H1 (cell line): ENCODE measurements at regions not wholly inside any gene's neighbourhood (a gene's known extent, or its start where the extent isn't known, plus 50 kb on each side); places are given as distances from the start of the nearest gene placed in this dataset.

Experiments
- CTCF ChIA-PET: fragments of 300-600 bp; sonication (Branson Sonifier 250); formaldehyde crosslinking; loops from one replicate; lab custom pipeline; 2021; ENCODE audit not compliant: partially characterized antibody; lab: Charles Lee
- POLR2A ChIA-PET: fragments of 300-600 bp; sonication (Branson Sonifier 250); formaldehyde crosslinking; loops from one replicate; lab custom pipeline; 2021; ENCODE audit warnings: inconsistent platforms; ENCODE audit not compliant: partially characterized antibody; lab: Charles Lee
- DNase-seq, 2 experiments: peaks; one replicate each; pipeline versions ENCODE4 v3.0.0 to v3.0.0-alpha.2; 2010 to 2022; ENCODE audit warnings: low spot score in 2 of 2, low read depth in 1 of 2, mixed read lengths in 1 of 2
- FAIRE-seq: peaks from 2 replicates; lab custom pipeline; 2011; peaks lifted over from hg19 to GRCh38; lab: Jason Lieb, UNC
- H2AFZ ChIP-seq: 2 replicates; pipeline ENCODE4 v1.8.1; 2012; ENCODE audit warnings: low read length, inconsistent platforms
- H2AK5ac ChIP-seq: 2 replicates; pipeline ENCODE4 v1.6.1; 2013; ENCODE audit warnings: low read depth, low read length
- H2BK120ac ChIP-seq: replicated peaks from 2 replicates; pipeline ENCODE3; 2013; ENCODE audit warnings: low read depth, low read length, inconsistent platforms
- H2BK12ac ChIP-seq: 2 replicates; pipeline ENCODE4 v1.6.1; 2013; ENCODE audit warnings: low read depth, low read length
- H2BK15ac ChIP-seq: 2 replicates; pipeline ENCODE4 v1.6.1; 2013; ENCODE audit warnings: low read length
- H2BK20ac ChIP-seq: 2 replicates; pipeline ENCODE4 v1.6.1; 2013; ENCODE audit warnings: low read length
- H2BK5ac ChIP-seq: 2 replicates; pipeline ENCODE4 v1.6.1; 2013; ENCODE audit warnings: low read depth, low read length
- H3K14ac ChIP-seq: 2 replicates; pipeline ENCODE4 v1.6.1; 2013; ENCODE audit warnings: inconsistent platforms; ENCODE audit not compliant: insufficient read length
- H3K18ac ChIP-seq: 2 replicates; pipeline ENCODE4 v1.6.1; 2013; ENCODE audit warnings: low read length; ENCODE audit errors: extremely low read depth
- H3K23ac ChIP-seq: 2 replicates; pipeline ENCODE4 v1.6.1; 2013; ENCODE audit warnings: inconsistent platforms; ENCODE audit not compliant: insufficient read length
- H3K23me2 ChIP-seq: 2 replicates; pipeline ENCODE4 v1.6.1; 2013; ENCODE audit warnings: low read depth, low read length
- H3K27ac ChIP-seq: 2 replicates; pipeline ENCODE4 v1.6.1; 2011; ENCODE audit warnings: low read depth, low read length, inconsistent platforms
- H3K27me3 ChIP-seq, 4 experiments: replicated peaks in 1 of 4; 1 replicate in 1 of 4; 2 replicates in 3 of 4; pipeline versions ENCODE4 v1.6.1 to v1.8.1; 2011 to 2013; ENCODE audit warnings: low read length in 3 of 4, mild to moderate bottlenecking in 3 of 4, inconsistent platforms in 2 of 4, mixed read lengths in 2 of 4, moderate library complexity in 1 of 4; ENCODE audit not compliant: control insufficient read depth in 3 of 4, insufficient read depth in 3 of 4; ENCODE audit errors: extremely low read depth in 1 of 4
- H3K36me3 ChIP-seq, 4 experiments: 2 replicates each; pipeline versions ENCODE4 v1.6.1 to v1.8.1; 2011 to 2013; ENCODE audit warnings: mild to moderate bottlenecking in 4 of 4, low read length in 3 of 4, moderate library complexity in 2 of 4, control low read depth in 1 of 4, inconsistent platforms in 1 of 4; ENCODE audit not compliant: insufficient read depth in 4 of 4, control insufficient read depth in 2 of 4
- H3K4ac ChIP-seq: replicated peaks from 2 replicates; pipeline ENCODE3; 2013; ENCODE audit warnings: low read length, low read depth, mixed read lengths, inconsistent platforms; ENCODE audit not compliant: insufficient read length
- H3K4me1 ChIP-seq, 4 experiments: replicated peaks in 1 of 4; 1 replicate in 1 of 4; 2 replicates in 3 of 4; pipeline versions ENCODE4 v1.6.1 to v1.8.1; 2011 to 2013; ENCODE audit warnings: low read length in 3 of 4, inconsistent platforms in 2 of 4, mixed read lengths in 1 of 4; ENCODE audit not compliant: insufficient read depth in 4 of 4, control insufficient read depth in 3 of 4
- H3K4me2 ChIP-seq, 2 experiments: 2 replicates each; pipeline versions ENCODE4 v1.6.1 to v1.8.1; 2011 to 2013; ENCODE audit warnings: low read depth in 2 of 2, low read length in 2 of 2, control low read depth in 1 of 2, inconsistent platforms in 1 of 2, mild to moderate bottlenecking in 1 of 2; ENCODE audit not compliant: insufficient read depth in 1 of 2
- H3K4me3 ChIP-seq, 4 experiments: fragments of 200-600, 300-600 bp in 1 of 4; sonication (generic), shearing (Covaris generic), sonication (Bioruptor Twin) in 1 of 4; 2 replicates each; pipeline versions ENCODE4 v1.5.1 to v1.8.1; 2011 to 2016; ENCODE audit warnings: low read length in 4 of 4, low read depth in 3 of 4, control low read depth in 2 of 4, inconsistent platforms in 2 of 4, mild to moderate bottlenecking in 2 of 4, mixed read lengths in 1 of 4, moderate library complexity in 1 of 4; ENCODE audit not compliant: insufficient read depth in 2 of 4; ENCODE audit errors: extremely low read depth in 1 of 4
- H3K56ac ChIP-seq: replicated peaks from 2 replicates; pipeline ENCODE3; 2013; ENCODE audit warnings: low read depth, mild to moderate bottlenecking, mixed read lengths, low read length, inconsistent platforms; ENCODE audit not compliant: insufficient read length
- H3K79me1 ChIP-seq: 2 replicates; pipeline ENCODE4 v1.6.1; 2013; ENCODE audit warnings: low read depth, low read length, control low read depth
- H3K79me2 ChIP-seq, 2 experiments: 2 replicates each; pipeline versions ENCODE4 v1.6.1 to v1.8.1; 2012 to 2013; ENCODE audit warnings: low read length in 2 of 2, mild to moderate bottlenecking in 2 of 2, inconsistent platforms in 1 of 2; ENCODE audit not compliant: insufficient read depth in 2 of 2, control insufficient read depth in 1 of 2
- H3K9ac ChIP-seq, 4 experiments: replicated peaks in 1 of 4; 1 replicate in 1 of 4; 2 replicates in 3 of 4; pipeline versions ENCODE4 v1.6.1 to v1.8.1; 2011 to 2013; ENCODE audit warnings: low read depth in 3 of 4, low read length in 3 of 4, control low read depth in 2 of 4, mild to moderate bottlenecking in 2 of 4, moderate library complexity in 2 of 4, inconsistent platforms in 1 of 4; ENCODE audit errors: extremely low read depth in 1 of 4
- H3K9me3 ChIP-seq, 2 experiments: 2 replicates each; pipeline versions ENCODE4 v1.6.1 to v1.8.1; 2012 to 2013; ENCODE audit warnings: mild to moderate bottlenecking in 2 of 2, moderate library complexity in 2 of 2, control low read depth in 1 of 2, inconsistent platforms in 1 of 2, low read depth in 1 of 2, low read length in 1 of 2, mixed read lengths in 1 of 2; ENCODE audit not compliant: insufficient read depth in 2 of 2
- H4K20me1 ChIP-seq, 2 experiments: replicated peaks in 1 of 2; 2 replicates each; pipeline versions ENCODE3 to v1.8.1; 2011 to 2013; ENCODE audit warnings: inconsistent platforms in 2 of 2, low read length in 2 of 2, mild to moderate bottlenecking in 1 of 2; ENCODE audit not compliant: insufficient read depth in 2 of 2, control insufficient read depth in 1 of 2
- H4K5ac ChIP-seq: 2 replicates; pipeline ENCODE4 v1.6.1; 2013; ENCODE audit warnings: low read length, low read depth, mixed read lengths, inconsistent platforms; ENCODE audit not compliant: insufficient read length
- H4K8ac ChIP-seq: 2 replicates; pipeline ENCODE4 v1.8.0; 2013; ENCODE audit warnings: mild to moderate bottlenecking, moderate library complexity, low read length, inconsistent platforms; ENCODE audit not compliant: insufficient read depth; ENCODE audit errors: extremely low read depth
- H4K91ac ChIP-seq: replicated peaks from 2 replicates; pipeline ENCODE3; 2013; ENCODE audit warnings: low read length, mixed read lengths, inconsistent platforms; ENCODE audit not compliant: insufficient read length
- BACH1 ChIP-seq: IDR thresholded peaks from 2 replicates; pipeline ENCODE4 v1.6.1; 2012; ENCODE audit warnings: low read length, improper control_type of control experiment
- CBX8 ChIP-seq: fragments of 300-800, 300-1000 bp; sonication (generic); IDR thresholded peaks from 2 replicates; pipeline ENCODE4 v1.7.1; 2016; ENCODE audit warnings: low read depth, low read length, borderline replicate concordance
- CHD2 ChIP-seq: IDR thresholded peaks from 2 replicates; pipeline ENCODE4 v1.6.1; 2012; ENCODE audit warnings: low read length, improper control_type of control experiment
- CTCF ChIP-seq, 3 experiments: IDR thresholded peaks; 1 replicate in 2 of 3; 2 replicates in 1 of 3; pipeline versions ENCODE4 v1.5.1 to v1.6.1; 2011; ENCODE audit warnings: low read length in 3 of 3, mild to moderate bottlenecking in 3 of 3, inconsistent platforms in 2 of 3, low read depth in 1 of 3, moderate library complexity in 1 of 3; ENCODE audit not compliant: insufficient read depth in 1 of 3; ENCODE audit errors: control extremely low read depth in 1 of 3
- JUN ChIP-seq: IDR thresholded peaks from 2 replicates; pipeline ENCODE4 v1.6.1; 2011; ENCODE audit warnings: low read depth, mild to moderate bottlenecking, improper control_type of control experiment, low read length
- KDM4A ChIP-seq: IDR thresholded peaks from one replicate; pipeline ENCODE4 v1.7.1; 2012; ENCODE audit warnings: low read depth, mild to moderate bottlenecking, moderate library complexity, low read length, inconsistent platforms; ENCODE audit not compliant: severe bottlenecking
- KDM5A ChIP-seq: fragments of 200-600 bp; IDR thresholded peaks from 2 replicates; pipeline ENCODE4 v1.7.1; 2012; ENCODE audit warnings: mild to moderate bottlenecking, low read length, inconsistent platforms, mixed read lengths
- MAFK ChIP-seq: IDR thresholded peaks from 2 replicates; pipeline ENCODE4 v1.6.1; 2012; ENCODE audit warnings: low read depth, mild to moderate bottlenecking, improper control_type of control experiment, low read length
- NRF1 ChIP-seq: IDR thresholded peaks from 2 replicates; pipeline ENCODE4 v1.6.1; 2011; ENCODE audit warnings: mild to moderate bottlenecking, low read depth, low read length, improper control_type of control experiment
- PHF8 ChIP-seq: fragments of 200-600 bp; sonication (generic); conservative IDR thresholded peaks from 2 replicates; pipeline ENCODE4 v1.7.1; 2012; ENCODE audit warnings: low read depth, mild to moderate bottlenecking, inconsistent platforms, low read length, moderate library complexity
- POLR2AphosphoS5 ChIP-seq: IDR thresholded peaks from 2 replicates; pipeline ENCODE4 v1.6.1; 2011; ENCODE audit warnings: low read depth, low read length
- RFX5 ChIP-seq: IDR thresholded peaks from 2 replicates; pipeline ENCODE4 v1.6.1; 2011; ENCODE audit warnings: low read depth, low read length, improper control_type of control experiment, borderline replicate concordance
- SUZ12 ChIP-seq: fragments of 200-600 bp; sonication (generic); IDR thresholded peaks from 2 replicates; pipeline ENCODE4 v1.6.1; 2012; ENCODE audit warnings: mild to moderate bottlenecking, inconsistent platforms, low read length, moderate library complexity, mixed read lengths
- TAF1 ChIP-seq: IDR thresholded peaks from 2 replicates; pipeline ENCODE4 v1.6.1; 2011; ENCODE audit warnings: mild to moderate bottlenecking, low read depth, low read length
- WGBS, 2 experiments: shearing (Covaris generic) in 1 of 2; methylation state at CpG; one replicate each; pipeline versions ENCODE4 v1.1.6 to v1.1.7; 2013 to 2015; ENCODE audit warnings: low lambda C conversion rate in 2 of 2, mixed read lengths in 2 of 2, inconsistent platforms in 1 of 2, low coverage in 1 of 2, missing lambda C conversion rate in 1 of 2; ENCODE audit not compliant: insufficient replicate concordance in 2 of 2, insufficient coverage in 1 of 2, insufficient read length in 1 of 2; ENCODE audit errors: extremely low coverage in 1 of 2, missing lambda C conversion rate in 1 of 2; 5-methylcytosine and 5-hydroxymethylcytosine counted together

- Histone ChIP-seq H4K8ac (no peak overlapping the region), H2BK20ac (no peak overlapping the region), H3K23ac (no peak overlapping the region), H2BK15ac (no peak overlapping the region), H3K23me2 (no peaks in the 10 kb centered on the region), H3K4me2 (no peak overlapping the region), H4K91ac (no peak overlapping the region), H3K14ac (no peak overlapping the region), H3K18ac (no peak overlapping the region), H3K9me3 (no peaks in the 10 kb centered on the region), H4K5ac (no peak overlapping the region), H2AFZ (no peak overlapping the region), H2BK12ac (no peak overlapping the region), H2BK5ac (no peak overlapping the region), H3K27ac (no peak overlapping the region), H3K4ac (no peak overlapping the region), H3K36me3 (no peaks in the 10 kb centered on the region), H2AK5ac (no peak overlapping the region), H3K27me3 (no peaks in the 10 kb centered on the region), H3K79me1 (no peaks in the 10 kb centered on the region), H3K9ac (no peak overlapping the region), H3K4me1 (no peaks in the 10 kb centered on the region), H3K56ac (no peak overlapping the region), H2BK120ac (no peak overlapping the region), H3K79me2 (no peaks in the 10 kb centered on the region), H4K20me1 (no peaks in the 10 kb centered on the region), H3K4me3 (no peak overlapping the region)
- FAIRE-seq, result no peak
- 73% methylated on average over 1 of the region's 1 CpG; no CpG with 5 or more reads in 1 of the 2 experiments for WGBS, 2 experiments
- ChIA-PET POLR2A (no interaction called here), CTCF (no interaction called here)
- no peak for DNase-seq
- TF ChIP-seq NRF1 (no peak), JUN (no peak), SUZ12 (no peak), KDM5A (no peak), PHF8 (no peak), POLR2AphosphoS5 (no peak), TAF1 (no peak), CBX8 (no peak), CTCF (IDR thresholded peaks at IDR 0.05; ENCODE audit: control extremely low read depth in 1 of 3, insufficient read depth in 1 of 3, low read depth in 1 of 3, low read length in 3 of 3) (peak in 1 of 3 experiments; percentile 13; a peak in 1 of 4 replicates), BACH1 (no peak), MAFK (no peak), CHD2 (no peak), RFX5 (no peak), KDM4A (no peak)
Observed at GRCh38 chr14:85987292-85987691, 457.3 kb downstream of the FLRT2 start.
